ENCODE measurements at regions not wholly inside any gene's neighbourhood (a gene's known extent, or its start where the extent isn't known, plus 50 kb on each side); places are given as distances from the start of the nearest gene placed in this dataset.

DNA sequence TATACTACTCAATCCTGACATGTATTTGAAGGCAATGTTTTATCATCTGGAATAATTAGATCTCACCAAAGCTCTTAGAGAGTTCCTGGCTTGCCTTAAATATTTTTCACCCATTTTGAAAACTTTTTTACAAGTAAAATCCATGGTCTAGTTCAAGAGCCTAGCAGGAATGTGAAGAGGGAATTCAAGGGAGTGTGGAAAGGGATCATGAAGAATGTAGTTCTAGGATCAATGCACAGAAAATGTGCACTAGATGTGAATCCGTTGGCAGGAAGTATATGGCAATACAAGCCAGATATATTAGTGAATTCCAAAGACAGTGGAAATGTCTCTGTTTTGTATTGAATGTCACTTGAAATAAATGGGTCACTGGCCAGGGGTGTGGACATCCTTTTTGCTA is 167.9 kb upstream of the MOCS2 start:
- CTCF ChIA-PET: no interaction called here

GRCh38 chr5:53287573-53287972 is 178.0 kb upstream of the MOCS2 start:
- Histone ChIP-seq H3K4me1 (ENCODE audit: control insufficient read depth in 2 of 2, insufficient read depth in 2 of 2, low read length in 2 of 2) (no peaks in the 10 kb centered on the region), H3K27me3 (replicated peaks in 1 of 4; ENCODE audit: control extremely low read depth in 1 of 4, control insufficient read depth in 3 of 4, insufficient read depth in 4 of 4, low read length in 3 of 4) (no peaks in the 10 kb centered on the region), H3K27ac (ENCODE audit: low read length in 2 of 2) (no peak overlapping the region), H3K4me3 (ENCODE audit: control extremely low read depth in 1 of 5, extremely low read depth in 1 of 5, insufficient read depth in 1 of 5, low read depth in 2 of 5, low read length in 4 of 5) (no peak overlapping the region), H3K79me2 (ENCODE audit: control insufficient read depth, insufficient read depth, low read length) (no peaks in the 10 kb centered on the region), H4K20me1 (ENCODE audit: control insufficient read depth, insufficient read depth, low read length, poor library complexity, severe bottlenecking) (no peaks in the 10 kb centered on the region), H3K9me3 (ENCODE audit: control extremely low read depth in 1 of 3, control insufficient read depth in 2 of 3, insufficient read depth in 1 of 3, low read length in 2 of 3) (peaks cover 0 to 7% (median 4%) of the 10 kb centered on the region in 3 donors), H3K9ac (ENCODE audit: low read length) (no peak overlapping the region), H3K36me3 (replicated peaks in 1 of 2; ENCODE audit: control extremely low read depth in 1 of 2, control insufficient read depth in 1 of 2, extremely low read depth in 1 of 2, insufficient read depth in 2 of 2, low read length in 1 of 2) (no peaks in the 10 kb centered on the region), H3K4me2 (replicated peaks; ENCODE audit: low read depth, low read length, poor library complexity, severe bottlenecking) (no peak overlapping the region), H2AFZ (ENCODE audit: insufficient read depth, low read depth, low read length, poor library complexity, severe bottlenecking) (no peak overlapping the region)
- no peak for DNase-seq
- Mint-ChIP-seq H3K27ac (no peak overlapping the region), H3K4me3 (no peak overlapping the region), H3K4me1 (no peaks in the 10 kb centered on the region), H3K9me3 (ENCODE audit: insufficient read depth) (no peaks in the 10 kb centered on the region), H3K27me3 (no peaks in the 10 kb centered on the region)
- ChIA-PET CTCF (no interaction called here), POLR2A (no interaction called here)
- TF ChIP-seq, protein P1, sequence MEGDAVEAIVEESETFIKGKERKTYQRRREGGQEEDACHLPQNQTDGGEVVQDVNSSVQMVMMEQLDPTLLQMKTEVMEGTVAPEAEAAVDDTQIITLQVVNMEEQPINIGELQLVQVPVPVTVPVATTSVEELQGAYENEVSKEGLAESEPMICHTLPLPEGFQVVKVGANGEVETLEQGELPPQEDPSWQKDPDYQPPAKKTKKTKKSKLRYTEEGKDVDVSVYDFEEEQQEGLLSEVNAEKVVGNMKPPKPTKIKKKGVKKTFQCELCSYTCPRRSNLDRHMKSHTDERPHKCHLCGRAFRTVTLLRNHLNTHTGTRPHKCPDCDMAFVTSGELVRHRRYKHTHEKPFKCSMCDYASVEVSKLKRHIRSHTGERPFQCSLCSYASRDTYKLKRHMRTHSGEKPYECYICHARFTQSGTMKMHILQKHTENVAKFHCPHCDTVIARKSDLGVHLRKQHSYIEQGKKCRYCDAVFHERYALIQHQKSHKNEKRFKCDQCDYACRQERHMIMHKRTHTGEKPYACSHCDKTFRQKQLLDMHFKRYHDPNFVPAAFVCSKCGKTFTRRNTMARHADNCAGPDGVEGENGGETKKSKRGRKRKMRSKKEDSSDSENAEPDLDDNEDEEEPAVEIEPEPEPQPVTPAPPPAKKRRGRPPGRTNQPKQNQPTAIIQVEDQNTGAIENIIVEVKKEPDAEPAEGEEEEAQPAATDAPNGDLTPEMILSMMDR (IDR thresholded peaks at IDR 0.05): no peak
- TF ChIP-seq EZH2 (IDR thresholded peaks at IDR 0.05; ENCODE audit: borderline replicate concordance, insufficient read depth, low read depth, low read length, poor library complexity, severe bottlenecking): no peak
- intact Hi-C loops (cut with micrococcal nuclease): no loop called here
- ATAC-seq (ENCODE audit: low read depth): no peak

More for the DNA sequence above, 167.9 kb upstream of the MOCS2 start:
- H2AFZ ChIP-seq (ENCODE audit: insufficient read depth, low read depth, low read length, poor library complexity, severe bottlenecking): no peak overlapping the region
- no peaks in the 10 kb centered on the region for H3K36me3 ChIP-seq (replicated peaks in 1 of 2; ENCODE audit: control extremely low read depth in 1 of 2, control insufficient read depth in 1 of 2, extremely low read depth in 1 of 2, insufficient read depth in 2 of 2, low read length in 1 of 2)
- no peak overlapping the region for H3K27ac ChIP-seq (ENCODE audit: low read length in 2 of 2)
- H3K9me3 ChIP-seq (ENCODE audit: control extremely low read depth in 1 of 3, control insufficient read depth in 2 of 3, insufficient read depth in 1 of 3, low read length in 2 of 3): no peaks in the 10 kb centered on the region
- H3K4me3 Mint-ChIP-seq: no peak overlapping the region
- no peaks in the 10 kb centered on the region for H3K79me2 ChIP-seq (ENCODE audit: control insufficient read depth, insufficient read depth, low read length)
- ATAC-seq (ENCODE audit: low read depth): no peak
- H3K9me3 Mint-ChIP-seq (ENCODE audit: insufficient read depth): no peaks in the 10 kb centered on the region
- H3K27ac Mint-ChIP-seq: no peak overlapping the region
- H3K4me1 ChIP-seq (ENCODE audit: control insufficient read depth in 2 of 2, insufficient read depth in 2 of 2, low read length in 2 of 2): no peaks in the 10 kb centered on the region
- TF ChIP-seq EZH2 (IDR thresholded peaks at IDR 0.05; ENCODE audit: borderline replicate concordance, insufficient read depth, low read depth, low read length, poor library complexity, severe bottlenecking): no peak
- TF ChIP-seq, protein P1 (IDR thresholded peaks at IDR 0.05): no peak
- DNase-seq: no peak
- POLR2A ChIA-PET: no interaction called here
- H3K4me1 Mint-ChIP-seq: no peaks in the 10 kb centered on the region
- H3K4me2 ChIP-seq (replicated peaks; ENCODE audit: low read depth, low read length, poor library complexity, severe bottlenecking): no peak overlapping the region
- intact Hi-C loops (cut with micrococcal nuclease): no loop called here
- no peak overlapping the region for H3K4me3 ChIP-seq (ENCODE audit: control extremely low read depth in 1 of 5, extremely low read depth in 1 of 5, insufficient read depth in 1 of 5, low read depth in 2 of 5, low read length in 4 of 5)
- H3K27me3 Mint-ChIP-seq: no peaks in the 10 kb centered on the region
- H4K20me1 ChIP-seq (ENCODE audit: control insufficient read depth, insufficient read depth, low read length, poor library complexity, severe bottlenecking): no peaks in the 10 kb centered on the region
- H3K9ac ChIP-seq (ENCODE audit: low read length): no peak overlapping the region
- WGBS (ENCODE audit: insufficient coverage): 80% methylated on average over 1 of the region's 1 CpG
- H3K27me3 ChIP-seq (replicated peaks in 1 of 4; ENCODE audit: control extremely low read depth in 1 of 4, control insufficient read depth in 3 of 4, insufficient read depth in 4 of 4, low read length in 3 of 4): no peaks in the 10 kb centered on the region

Data from B cell (primary cell).